ENCODE measurements at regions not wholly inside any gene's neighbourhood (a gene's known extent, or its start where the extent isn't known, plus 50 kb on each side); places are given as distances from the start of the nearest gene placed in this dataset.

- TF ChIP-seq CTCF (IDR thresholded peaks at IDR 0.05; ENCODE audit: insufficient read depth in 1 of 2, low read depth in 1 of 2, low read length in 1 of 2, severe bottlenecking in 1 of 2, unreplicated experiment in 1 of 2): no peak
- intact Hi-C loops (cut with micrococcal nuclease; ENCODE audit: unreplicated experiment): no loop called here
- no peaks in the 10 kb centered on the region for H3K4me1 ChIP-seq
- no peaks in the 10 kb centered on the region for H3K36me3 ChIP-seq (ENCODE audit: control insufficient read depth, insufficient read depth, low read length)
- Mint-ChIP-seq H3K36me3 (ENCODE audit: insufficient read depth, unreplicated experiment) (no peaks in the 10 kb centered on the region), H3K9me3 (ENCODE audit: unreplicated experiment) (no peaks in the 10 kb centered on the region), H3K27ac (ENCODE audit: unreplicated experiment) (no peak overlapping the region), H3K4me1 (ENCODE audit: low read depth, unreplicated experiment) (no peaks in the 10 kb centered on the region), H3K4me3 (ENCODE audit: unreplicated experiment) (no peak overlapping the region), H3K27me3 (ENCODE audit: insufficient read depth, unreplicated experiment) (peaks cover 9% of the 10 kb centered on the region)
- DNase-seq: no peak
- POLR2A ChIA-PET: no interaction called here
- H3K4me3 ChIP-seq (ENCODE audit: low read depth, low read length): no peak overlapping the region
- no peaks in the 10 kb centered on the region for H3K27me3 ChIP-seq (replicated peaks; ENCODE audit: control insufficient read depth, insufficient read depth, low read length)
- CTCF ChIA-PET: no interaction called here
- BruUV-seq (replicated peaks): no TSS peak
- H3K9me3 ChIP-seq: no peaks in the 10 kb centered on the region
Measured at GRCh38 chr14:44712024-44712815, 205.1 kb upstream of the FSCB start.

- H3K9me3 ChIP-seq: no peaks in the 10 kb centered on the region
- Mint-ChIP-seq H3K4me1 (ENCODE audit: low read depth, unreplicated experiment) (no peaks in the 10 kb centered on the region), H3K36me3 (ENCODE audit: insufficient read depth, unreplicated experiment) (no peaks in the 10 kb centered on the region), H3K27me3 (ENCODE audit: insufficient read depth, unreplicated experiment) (no peaks in the 10 kb centered on the region), H3K9me3 (ENCODE audit: unreplicated experiment) (no peaks in the 10 kb centered on the region), H3K27ac (ENCODE audit: unreplicated experiment) (no peak overlapping the region), H3K4me3 (ENCODE audit: unreplicated experiment) (no peak overlapping the region)
- POLR2A ChIA-PET: no interaction called here
- no peak for TF ChIP-seq CTCF (IDR thresholded peaks at IDR 0.05; ENCODE audit: insufficient read depth in 1 of 2, low read depth in 1 of 2, low read length in 1 of 2, severe bottlenecking in 1 of 2, unreplicated experiment in 1 of 2)
- CTCF ChIA-PET: no interaction called here
- H3K27me3 ChIP-seq (replicated peaks; ENCODE audit: control insufficient read depth, insufficient read depth, low read length): no peaks in the 10 kb centered on the region
- H3K4me1 ChIP-seq: no peaks in the 10 kb centered on the region
- no TSS peak for BruUV-seq (replicated peaks)
- intact Hi-C loops (cut with micrococcal nuclease; ENCODE audit: unreplicated experiment): no loop called here
- no peak for DNase-seq
- no peaks in the 10 kb centered on the region for H3K36me3 ChIP-seq (ENCODE audit: control insufficient read depth, insufficient read depth, low read length)
- no peak overlapping the region for H3K4me3 ChIP-seq (ENCODE audit: low read depth, low read length)
Measured at GRCh38 chr14:44701563-44702263, 194.6 kb upstream of the FSCB start.

- no peak for TF ChIP-seq CTCF (IDR thresholded peaks at IDR 0.05; ENCODE audit: insufficient read depth in 1 of 2, low read depth in 1 of 2, low read length in 1 of 2, severe bottlenecking in 1 of 2, unreplicated experiment in 1 of 2)
- ChIA-PET CTCF (no interaction called here), POLR2A (no interaction called here)
- no peak overlapping the region for H3K4me3 Mint-ChIP-seq (ENCODE audit: unreplicated experiment)
- intact Hi-C loops (cut with micrococcal nuclease; ENCODE audit: unreplicated experiment): no loop called here
- H3K9me3 Mint-ChIP-seq (ENCODE audit: unreplicated experiment): no peaks in the 10 kb centered on the region
- H3K36me3 Mint-ChIP-seq (ENCODE audit: insufficient read depth, unreplicated experiment): no peaks in the 10 kb centered on the region
- Histone ChIP-seq H3K9me3 (no peaks in the 10 kb centered on the region), H3K4me3 (ENCODE audit: low read depth, low read length) (no peak overlapping the region), H3K36me3 (ENCODE audit: control insufficient read depth, insufficient read depth, low read length) (no peaks in the 10 kb centered on the region), H3K27me3 (replicated peaks; ENCODE audit: control insufficient read depth, insufficient read depth, low read length) (no peaks in the 10 kb centered on the region), H3K4me1 (no peaks in the 10 kb centered on the region)
- no peaks in the 10 kb centered on the region for H3K4me1 Mint-ChIP-seq (ENCODE audit: low read depth, unreplicated experiment)
- BruUV-seq (replicated peaks): no TSS peak
- no peak overlapping the region for H3K27ac Mint-ChIP-seq (ENCODE audit: unreplicated experiment)
- H3K27me3 Mint-ChIP-seq (ENCODE audit: insufficient read depth, unreplicated experiment): peaks cover 3% of the 10 kb centered on the region
- DNase-seq: no peak
Measured at GRCh38 chr14:44700694-44701093, 193.6 kb upstream of the FSCB start.
